MCF 10A (cell line): ENCODE measurements at regions not wholly inside any gene's neighbourhood (a gene's known extent, or its start where the extent isn't known, plus 50 kb on each side); places are given as distances from the start of the nearest gene placed in this dataset.

Experiments used
- BruUV-seq: library from RNA; stranded (reverse); fragments of 400-500 nt; replicated peaks from 2 replicates; lab custom pipeline; 2021; lab: Mats Ljungman, UMichigan
- CTCF ChIA-PET: fragments of 300-600 bp; sonication (Branson Sonifier 250); formaldehyde crosslinking; extraction: SDS; loops from one replicate; lab custom pipeline; 2021; ENCODE audit warnings: antibody characterized with exemption, inconsistent platforms; lab: Yijun Ruan, JAX
- POLR2A ChIA-PET: fragments of 300-600, 350-650 bp; sonication (Branson Sonifier 250); formaldehyde crosslinking; extraction: SDS; loops from one replicate; lab custom pipeline; 2020; ENCODE audit warnings: antibody characterized with exemption, inconsistent platforms; lab: Yijun Ruan, JAX
- DNase-seq: peaks from one replicate; pipeline ENCODE4 v3.0.0-alpha.2; 2018; ENCODE audit not compliant: unreplicated experiment
- H3K27ac Mint-ChIP-seq: one replicate; pipeline ENCODE4 v1.8.0; 2022; ENCODE audit warnings: mild to moderate bottlenecking, low read depth, mixed read lengths; ENCODE audit not compliant: unreplicated experiment
- H3K27me3 Mint-ChIP-seq: one replicate; pipeline ENCODE4 v1.8.0; 2022; ENCODE audit warnings: mixed read lengths; ENCODE audit not compliant: insufficient read depth, unreplicated experiment
- H3K36me3 Mint-ChIP-seq: one replicate; pipeline ENCODE4 v1.8.0; 2022; ENCODE audit warnings: mild to moderate bottlenecking, moderate library complexity, mixed read lengths; ENCODE audit not compliant: insufficient read depth, unreplicated experiment
- H3K4me1 Mint-ChIP-seq: one replicate; pipeline ENCODE4 v1.8.0; 2022; ENCODE audit warnings: mixed read lengths; ENCODE audit not compliant: insufficient read depth, unreplicated experiment
- H3K4me3 Mint-ChIP-seq: one replicate; pipeline ENCODE4 v1.8.0; 2022; ENCODE audit warnings: mild to moderate bottlenecking, moderate library complexity, mixed read lengths; ENCODE audit not compliant: unreplicated experiment
- H3K9me3 Mint-ChIP-seq: one replicate; pipeline ENCODE4 v1.8.0; 2022; ENCODE audit warnings: mixed read lengths; ENCODE audit not compliant: unreplicated experiment
- intact Hi-C: fragments of 100-400 bp; cut with micrococcal nuclease; formaldehyde crosslinking; loops from 2 replicates; pipeline ENCODE4 v1.14.1; 2022
- TF ChIP-seq, protein P1 (sequence below): fragments of 200-600 bp; IDR thresholded peaks from one replicate; pipeline ENCODE4 v1.8.0; 2022; ENCODE audit warnings: antibody characterized with exemption, mild to moderate bottlenecking; ENCODE audit not compliant: unreplicated experiment

GRCh38 chr5:74105126-74105780 is 479.3 kb downstream of the ARHGEF28 start:
- peaks cover 19% of the 10 kb centered on the region for H3K4me1 Mint-ChIP-seq
- no TSS peak for BruUV-seq
- H3K27me3 Mint-ChIP-seq, result no peaks in the 10 kb centered on the region
- no peak overlapping the region for H3K4me3 Mint-ChIP-seq
- no peaks in the 10 kb centered on the region for H3K36me3 Mint-ChIP-seq
- intact Hi-C loops, result no loop called here
- H3K27ac Mint-ChIP-seq, result no peak overlapping the region
- TF ChIP-seq, protein P1, sequence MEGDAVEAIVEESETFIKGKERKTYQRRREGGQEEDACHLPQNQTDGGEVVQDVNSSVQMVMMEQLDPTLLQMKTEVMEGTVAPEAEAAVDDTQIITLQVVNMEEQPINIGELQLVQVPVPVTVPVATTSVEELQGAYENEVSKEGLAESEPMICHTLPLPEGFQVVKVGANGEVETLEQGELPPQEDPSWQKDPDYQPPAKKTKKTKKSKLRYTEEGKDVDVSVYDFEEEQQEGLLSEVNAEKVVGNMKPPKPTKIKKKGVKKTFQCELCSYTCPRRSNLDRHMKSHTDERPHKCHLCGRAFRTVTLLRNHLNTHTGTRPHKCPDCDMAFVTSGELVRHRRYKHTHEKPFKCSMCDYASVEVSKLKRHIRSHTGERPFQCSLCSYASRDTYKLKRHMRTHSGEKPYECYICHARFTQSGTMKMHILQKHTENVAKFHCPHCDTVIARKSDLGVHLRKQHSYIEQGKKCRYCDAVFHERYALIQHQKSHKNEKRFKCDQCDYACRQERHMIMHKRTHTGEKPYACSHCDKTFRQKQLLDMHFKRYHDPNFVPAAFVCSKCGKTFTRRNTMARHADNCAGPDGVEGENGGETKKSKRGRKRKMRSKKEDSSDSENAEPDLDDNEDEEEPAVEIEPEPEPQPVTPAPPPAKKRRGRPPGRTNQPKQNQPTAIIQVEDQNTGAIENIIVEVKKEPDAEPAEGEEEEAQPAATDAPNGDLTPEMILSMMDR, result no peak
- no peaks in the 10 kb centered on the region for H3K9me3 Mint-ChIP-seq
- ChIA-PET CTCF (no interaction called here), POLR2A (no interaction called here)
- peak; percentile 36 for DNase-seq

- POLR2A ChIA-PET, result no interaction called here
- CTCF ChIA-PET, result no interaction called here
- BruUV-seq, result no TSS peak
- Mint-ChIP-seq H3K36me3 (peaks cover under 1% of the 10 kb centered on the region), H3K27me3 (no peaks in the 10 kb centered on the region), H3K4me1 (peaks cover 19% of the 10 kb centered on the region), H3K4me3 (no peak overlapping the region), H3K27ac (no peak overlapping the region), H3K9me3 (no peaks in the 10 kb centered on the region)
- no peak for DNase-seq
- TF ChIP-seq, protein P1, result no peak
- intact Hi-C loops, result no loop called here
Observed at GRCh38 chr5:74103131-74104023, 477.4 kb downstream of the ARHGEF28 start.

GRCh38 chr5:74100268-74100665 is 474.3 kb downstream of the ARHGEF28 start:
- DNase-seq, result no peak
- Mint-ChIP-seq H3K4me1 (peaks cover 17% of the 10 kb centered on the region), H3K4me3 (no peak overlapping the region), H3K36me3 (peaks cover 5% of the 10 kb centered on the region), H3K27me3 (no peaks in the 10 kb centered on the region), H3K9me3 (no peaks in the 10 kb centered on the region), H3K27ac (no peak overlapping the region)
- POLR2A ChIA-PET, result no interaction called here
- CTCF ChIA-PET, result interaction anchor here (0.7 kb wide), 1 partner anchor 120 kb away, joined by 4 read pairs; no protein-coding TSS in a partner anchor
- TF ChIP-seq, protein P1, result no peak
- intact Hi-C loops, result no loop called here
- no TSS peak for BruUV-seq

GRCh38 chr5:74099538-74100267 is 473.7 kb downstream of the ARHGEF28 start:
- no peaks in the 10 kb centered on the region for H3K27me3 Mint-ChIP-seq
- H3K4me1 Mint-ChIP-seq, result peaks cover 11% of the 10 kb centered on the region
- H3K36me3 Mint-ChIP-seq, result peaks cover 5% of the 10 kb centered on the region
- ChIA-PET CTCF (no interaction called here), POLR2A (interaction anchor here (0.8 kb wide), 1 partner anchor 10 kb away, joined by 3 read pairs; no protein-coding TSS in a partner anchor)
- H3K9me3 Mint-ChIP-seq, result no peaks in the 10 kb centered on the region
- intact Hi-C loops, result no loop called here
- BruUV-seq, result no TSS peak
- no peak for DNase-seq
- no peak overlapping the region for H3K27ac Mint-ChIP-seq
- H3K4me3 Mint-ChIP-seq, result no peak overlapping the region
- TF ChIP-seq, protein P1, result no peak
